CD4-positive, alpha-beta T cell treated with Interleukin-2 at 100 ng/mL for 4 hours (primary cell): ENCODE measurements at regions not wholly inside any gene's neighbourhood (a gene's known extent, or its start where the extent isn't known, plus 50 kb on each side); places are given as distances from the start of the nearest gene placed in this dataset.
"Not testable (repeated sequence)": the region's sequence is repeated elsewhere in the genome, so short reads cannot be mapped to it uniquely, and the experiment has no call there.

Source experiments
- DNase-seq: peaks from one replicate; pipeline ENCODE4 v3.0.0-alpha.2; 2020; ENCODE audit warnings: low spot score

DNA sequence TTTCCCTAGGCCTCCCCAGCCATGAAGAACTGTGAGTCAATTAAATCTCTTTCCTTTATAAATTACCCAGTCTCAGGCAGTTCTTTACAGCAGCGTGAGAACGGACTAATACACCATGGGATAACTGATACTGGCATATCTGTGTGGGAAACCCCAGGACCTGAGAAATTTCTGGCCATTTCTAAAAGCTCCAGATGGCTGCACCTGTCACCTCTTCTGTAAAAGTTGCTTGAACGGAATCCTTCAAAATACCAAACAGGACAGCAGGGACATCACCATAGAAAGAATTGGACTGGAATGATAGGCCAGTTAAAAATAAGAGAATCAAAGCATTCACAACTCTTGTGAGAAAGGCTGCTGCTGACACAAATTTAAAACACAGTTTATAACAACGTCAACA lies 134.0 kb upstream of the FOXD4L5 start:
- DNase-seq, result not testable (repeated sequence)

DNA sequence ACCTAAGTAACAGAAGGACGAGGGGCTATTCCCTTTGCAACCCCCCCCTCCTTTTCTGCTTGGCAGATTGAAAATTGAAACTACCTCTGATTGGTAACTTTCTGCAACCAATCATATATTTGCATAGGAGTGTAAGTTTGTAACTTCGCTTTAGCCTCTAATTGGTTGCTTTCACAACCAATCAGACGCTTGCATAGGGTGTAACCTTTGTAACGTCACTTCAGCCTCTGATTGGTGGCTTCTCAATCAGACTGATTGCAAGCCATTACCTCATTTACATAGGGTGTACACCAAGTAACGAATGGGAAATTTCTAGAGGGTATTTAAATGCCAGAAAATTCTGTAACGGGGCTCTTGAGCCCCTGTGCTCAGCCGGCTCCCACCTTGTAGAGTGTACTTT lies 131.9 kb upstream of the FOXD4L5 start:
- DNase-seq, result not testable (repeated sequence)

DNA sequence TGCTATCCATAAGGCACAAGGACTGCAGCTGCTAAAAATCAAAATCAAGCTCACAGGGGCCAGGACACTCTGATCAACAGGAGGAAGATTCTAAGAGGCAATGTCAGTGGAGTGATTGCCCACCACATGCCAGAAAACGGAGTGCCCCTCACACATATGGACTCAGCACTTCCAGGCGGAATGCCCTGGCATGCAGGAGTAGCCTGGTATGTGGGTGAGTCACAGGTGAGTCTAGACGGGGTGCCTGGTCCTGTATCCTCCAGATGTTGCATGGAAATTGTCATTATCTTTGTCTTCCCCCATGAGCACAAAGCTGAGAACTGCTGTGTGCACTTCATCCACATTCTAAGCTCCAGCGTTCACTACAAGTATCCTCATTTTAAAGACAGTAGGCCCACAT lies 129.2 kb upstream of the FOXD4L5 start:
- DNase-seq, result not testable (repeated sequence)

DNA sequence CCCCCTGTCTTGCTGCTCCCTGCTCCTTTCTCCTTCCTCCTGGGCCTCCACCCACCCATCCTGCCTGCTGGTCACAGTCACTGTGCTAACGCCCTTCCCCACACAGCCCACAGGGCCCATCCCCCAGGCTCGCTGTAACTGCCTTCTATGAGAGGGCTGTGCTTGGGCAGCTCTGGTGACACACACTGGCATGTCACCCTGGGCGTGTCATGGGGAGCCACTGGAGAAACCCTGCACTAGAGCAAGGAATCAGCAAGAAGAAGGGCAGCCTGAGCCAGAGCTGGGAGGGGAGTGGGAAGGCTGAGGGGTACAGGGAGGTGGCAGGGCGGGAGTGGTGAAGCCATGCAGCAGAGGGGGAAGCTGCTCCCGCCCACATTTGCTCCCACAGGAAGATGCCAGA lies 128.4 kb upstream of the FOXD4L5 start:
- not testable (repeated sequence) for DNase-seq

DNA sequence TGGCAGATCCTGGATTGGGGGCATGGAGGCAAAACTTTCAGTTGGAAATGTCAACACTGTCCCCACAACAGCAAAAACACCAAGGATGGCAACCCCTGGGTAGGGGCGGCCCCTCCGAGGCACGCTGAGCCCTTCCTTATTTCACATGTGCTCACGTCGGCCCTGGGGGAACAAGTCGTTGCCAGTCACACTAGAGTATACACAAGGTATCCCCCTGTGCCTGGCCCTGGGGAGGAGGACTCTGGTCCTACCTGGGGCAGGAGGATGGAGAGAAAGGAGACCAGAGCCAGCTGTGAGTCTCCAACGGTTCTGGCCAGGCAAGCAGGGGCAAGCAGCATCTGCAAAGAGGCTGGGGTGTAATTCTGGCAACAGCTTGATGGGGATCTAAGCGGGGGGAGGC lies 126.9 kb upstream of the FOXD4L5 start:
- no peak for DNase-seq

DNA sequence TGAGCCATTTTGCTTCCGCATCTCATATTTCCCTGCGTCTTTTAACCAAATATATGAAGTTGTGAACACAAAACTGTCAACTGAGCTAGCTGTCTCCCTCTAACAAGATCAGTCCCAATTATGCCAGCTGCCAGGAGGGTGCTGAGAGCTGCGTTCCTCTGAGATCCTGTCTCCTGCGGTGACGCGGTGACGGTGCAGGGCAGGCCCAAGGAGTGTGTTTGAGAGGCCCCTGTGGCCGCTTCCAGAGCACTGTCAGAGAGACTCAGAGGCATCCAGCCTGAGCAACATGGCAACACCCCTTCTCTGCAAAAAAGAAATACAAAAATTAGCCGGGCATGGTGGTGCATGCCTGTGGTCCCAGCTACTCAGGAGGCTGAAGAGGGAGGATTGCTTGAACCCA lies 126.3 kb upstream of the FOXD4L5 start:
- no peak for DNase-seq

DNA sequence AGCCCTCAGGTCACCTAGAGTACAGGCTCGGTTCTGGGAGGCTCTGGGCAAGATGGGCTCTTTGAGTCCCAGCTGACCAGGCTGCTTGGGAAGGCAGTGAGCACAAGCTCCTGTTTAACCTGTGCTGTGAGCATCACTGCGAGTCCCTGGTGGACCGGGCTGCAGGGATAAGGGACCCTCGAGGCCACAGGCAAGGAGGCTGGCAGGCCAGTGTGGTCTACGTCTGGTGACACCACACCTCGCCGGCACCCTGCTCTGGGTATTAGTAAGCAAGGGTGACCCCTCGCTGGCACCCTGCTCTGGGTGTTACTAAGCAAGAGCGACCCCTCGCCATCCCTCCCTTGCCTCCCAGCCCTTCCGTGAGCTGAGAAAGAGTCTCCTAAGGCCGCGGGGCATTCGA lies 125.9 kb upstream of the FOXD4L5 start:
- no peak for DNase-seq

DNA sequence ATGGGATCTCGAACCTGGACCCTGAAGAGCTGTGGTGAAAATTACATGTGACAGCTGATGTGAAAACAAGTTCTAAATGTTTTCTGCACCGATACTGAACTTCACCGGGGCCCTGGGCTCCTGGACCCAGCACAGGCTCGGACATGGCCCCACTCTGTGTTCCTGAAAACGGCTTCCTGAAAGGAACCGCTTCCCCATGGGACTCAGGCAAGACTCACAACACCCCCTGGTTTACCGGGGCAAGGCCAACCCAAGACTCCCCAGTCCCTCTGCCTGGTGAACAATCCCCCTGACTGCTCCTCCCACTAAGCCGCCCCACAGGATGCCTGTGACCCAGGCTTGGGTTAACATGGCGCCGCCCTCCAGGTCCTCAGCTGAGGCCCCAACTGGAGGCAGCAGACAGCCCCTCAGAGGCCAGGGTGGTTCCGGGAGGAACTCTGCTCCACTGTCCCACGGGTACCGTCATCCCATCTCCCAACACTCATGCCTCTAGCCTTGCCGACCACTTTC lies 124.5 kb upstream of the FOXD4L5 start:
- no peak for DNase-seq

DNA sequence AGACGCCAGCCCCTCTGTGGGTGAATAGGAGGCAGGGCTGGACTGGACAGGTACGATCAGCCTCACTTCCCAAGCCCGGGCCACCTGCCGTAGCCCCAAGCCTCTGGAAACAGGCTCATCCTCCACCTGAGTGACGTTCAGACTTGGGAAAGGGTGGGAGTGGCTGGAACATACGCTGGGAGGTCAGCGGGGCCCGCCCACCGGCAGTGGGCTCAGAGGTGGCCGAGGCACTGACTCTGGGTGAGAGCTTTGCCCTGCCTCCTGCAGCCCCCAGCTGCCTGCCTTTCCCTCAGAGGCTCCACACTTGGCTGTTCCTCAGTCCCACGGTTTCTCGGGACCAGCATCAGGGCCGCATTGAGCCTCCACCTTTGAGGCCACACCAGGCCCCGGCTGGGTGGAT lies 123.8 kb upstream of the FOXD4L5 start:
- DNase-seq, result not testable (repeated sequence)

DNA sequence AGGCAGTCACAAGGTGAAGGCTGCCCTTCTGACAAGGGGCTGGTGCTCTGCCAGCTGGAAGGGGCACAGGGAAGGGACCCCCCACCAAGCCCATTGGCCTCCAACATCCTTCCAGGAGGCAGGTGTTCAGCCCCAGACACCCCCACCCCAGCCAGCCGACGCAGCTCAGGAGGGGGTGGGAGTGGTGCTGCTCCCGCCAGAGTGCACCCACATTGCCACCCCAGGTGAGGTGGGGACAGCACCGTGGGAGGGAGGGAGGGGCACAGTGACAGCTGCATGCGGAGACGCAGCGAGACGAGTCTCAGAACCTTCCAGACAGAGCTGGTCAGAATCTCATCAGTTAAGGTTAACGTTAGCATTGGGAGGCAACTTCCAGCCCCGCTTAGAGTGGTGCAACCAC lies 121.6 kb upstream of the FOXD4L5 start:
- DNase-seq, result not testable (repeated sequence)

DNA sequence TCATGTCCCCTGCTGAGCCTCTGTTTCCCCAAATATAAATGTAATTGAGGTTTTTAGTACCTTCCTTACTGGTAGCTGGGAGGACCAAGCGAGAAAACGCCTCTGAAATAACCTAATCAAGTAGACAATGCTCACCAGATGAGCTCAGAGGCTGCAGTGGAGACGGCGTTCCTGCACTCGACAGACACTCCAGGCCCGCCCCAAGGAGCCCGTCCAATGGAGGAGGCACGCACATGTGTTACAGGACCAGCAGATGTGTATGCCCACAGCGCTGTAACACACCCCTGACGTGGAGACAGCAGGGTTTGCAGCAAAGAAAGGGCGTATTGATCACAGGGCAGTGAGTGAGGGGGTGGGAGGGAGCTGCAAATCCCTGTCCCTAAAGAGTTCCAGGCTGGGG lies 120.8 kb upstream of the FOXD4L5 start:
- not testable (repeated sequence) for DNase-seq

DNA sequence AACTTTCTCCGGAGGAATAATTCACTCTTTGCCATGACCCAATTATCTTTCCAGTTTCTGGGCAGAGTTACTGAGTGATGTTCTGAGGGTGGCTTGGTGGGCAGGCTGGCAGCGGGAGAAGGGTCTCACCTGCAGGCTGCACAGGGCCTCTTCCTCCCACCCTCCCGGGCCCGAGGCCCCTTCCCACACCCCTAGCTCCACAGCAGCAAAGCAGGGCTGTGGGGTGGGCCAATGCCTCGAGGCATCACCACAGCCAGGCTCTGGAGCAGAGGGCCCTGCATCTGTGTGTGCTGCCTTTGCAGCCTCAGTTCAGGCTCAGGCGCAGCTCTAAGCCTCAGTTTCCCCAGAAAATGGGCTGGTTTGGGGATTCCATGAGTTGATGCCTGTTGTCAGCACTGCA lies 120.2 kb upstream of the FOXD4L5 start:
- DNase-seq, result no peak

DNA sequence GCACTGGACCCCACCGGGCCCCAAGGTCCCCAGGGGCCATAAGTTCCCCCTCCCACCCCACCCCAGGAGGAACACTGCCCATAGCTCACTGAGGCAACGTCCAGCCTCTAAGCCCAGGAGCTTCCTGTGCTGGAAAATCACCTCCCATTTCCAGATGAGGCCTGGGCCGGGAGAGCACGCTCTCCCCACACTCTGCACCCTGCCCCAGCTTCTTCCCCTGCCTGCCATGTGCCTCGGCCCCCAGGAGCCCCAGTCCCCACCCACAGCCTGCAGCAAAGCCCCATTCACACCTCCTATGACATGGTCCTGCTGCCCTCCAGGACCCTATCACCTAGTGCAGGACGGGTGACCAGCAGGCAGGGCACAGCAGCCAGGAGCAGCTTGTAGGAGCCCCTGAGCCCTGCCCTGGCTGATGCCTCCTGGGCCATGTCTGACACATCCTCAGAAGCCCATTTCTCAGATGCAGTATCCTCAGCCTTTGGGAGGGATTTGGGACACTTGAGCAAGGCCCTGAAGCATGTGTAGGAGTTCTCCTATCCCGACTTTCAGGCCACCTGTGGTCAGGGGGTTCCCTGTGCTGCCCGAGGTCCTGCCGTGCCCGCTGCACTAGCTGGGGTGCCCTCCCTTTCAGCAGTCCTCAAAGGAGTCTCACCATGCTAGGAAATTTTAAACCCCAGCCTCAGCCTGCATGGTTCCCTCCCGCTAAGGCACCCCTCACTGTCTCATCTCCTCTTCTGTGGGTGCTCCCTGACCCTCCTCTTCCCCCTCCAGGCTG lies 119.4 kb upstream of the FOXD4L5 start:
- no peak for DNase-seq

DNA sequence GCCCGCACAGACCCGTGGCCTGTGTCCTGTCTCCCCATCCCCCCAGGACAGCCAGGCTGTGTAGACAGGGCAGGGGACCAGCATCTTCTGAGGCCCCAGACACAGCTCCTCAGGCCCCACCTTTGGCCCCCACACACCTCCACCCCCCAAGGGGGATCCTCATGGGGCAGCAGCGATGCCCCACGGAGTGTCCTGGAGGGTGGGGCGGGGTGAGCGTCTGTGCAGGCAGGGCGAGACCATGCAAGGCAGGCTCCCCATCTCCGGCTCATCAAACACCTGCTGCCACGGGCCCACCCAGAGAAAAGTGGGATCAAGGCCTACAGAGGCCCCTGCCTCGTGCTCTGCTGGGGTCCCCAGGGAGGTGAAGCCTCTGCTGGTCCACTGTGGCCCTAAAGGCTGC lies 118.7 kb upstream of the FOXD4L5 start:
- DNase-seq, result no peak

DNA sequence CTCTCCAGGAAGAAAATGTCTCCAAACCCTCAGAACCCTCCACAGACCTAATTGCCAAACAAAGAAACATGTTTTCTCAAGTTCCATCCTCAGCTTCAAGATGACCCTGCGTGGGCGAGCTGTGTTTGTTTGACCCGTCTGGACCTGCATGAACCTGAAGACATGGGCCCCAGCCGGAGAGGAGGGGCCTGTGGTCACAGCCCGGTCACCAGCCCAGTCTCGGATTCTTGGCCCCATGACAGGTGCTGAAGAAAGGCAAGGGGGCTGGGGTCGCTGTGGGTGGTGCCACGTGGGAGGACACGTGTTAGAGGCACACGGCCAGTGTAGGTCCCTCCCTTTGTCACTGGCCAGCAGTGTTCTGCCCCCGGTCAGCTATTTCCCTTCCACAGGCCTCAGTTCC lies 118.1 kb upstream of the FOXD4L5 start:
- not testable (repeated sequence) for DNase-seq

DNA sequence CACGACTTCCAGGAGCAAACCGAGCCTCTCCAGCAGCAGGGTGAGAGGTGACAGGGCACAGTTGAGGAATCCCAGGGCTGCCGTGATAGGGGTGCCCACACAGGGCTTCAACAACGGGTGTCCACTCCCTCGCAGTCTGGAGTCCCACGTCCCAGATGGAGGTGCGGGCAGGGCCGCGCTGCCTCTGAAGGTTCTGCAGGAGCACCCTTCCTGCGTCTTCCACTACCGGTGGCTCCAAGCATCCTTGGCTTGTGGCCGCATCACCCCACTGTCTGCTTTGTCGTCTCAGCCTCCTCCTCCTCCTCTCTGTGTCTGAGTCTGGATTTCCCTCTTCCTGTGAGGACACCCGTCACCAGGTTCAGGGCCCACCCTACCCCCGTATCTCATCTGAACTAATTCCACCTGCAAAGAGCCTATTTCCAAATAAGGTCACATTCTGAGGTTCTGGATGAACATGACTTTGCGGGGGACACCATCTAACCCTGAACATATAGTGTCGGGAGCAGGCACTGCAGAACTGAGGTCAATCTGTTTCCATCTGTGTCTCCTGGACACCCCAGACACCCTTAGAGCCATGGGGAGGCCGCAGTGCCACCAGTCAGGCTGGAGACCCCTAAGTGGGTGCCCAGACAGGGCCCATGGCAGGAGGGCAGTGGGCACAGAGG lies 117.3 kb upstream of the FOXD4L5 start:
- DNase-seq, result not testable (repeated sequence)

DNA sequence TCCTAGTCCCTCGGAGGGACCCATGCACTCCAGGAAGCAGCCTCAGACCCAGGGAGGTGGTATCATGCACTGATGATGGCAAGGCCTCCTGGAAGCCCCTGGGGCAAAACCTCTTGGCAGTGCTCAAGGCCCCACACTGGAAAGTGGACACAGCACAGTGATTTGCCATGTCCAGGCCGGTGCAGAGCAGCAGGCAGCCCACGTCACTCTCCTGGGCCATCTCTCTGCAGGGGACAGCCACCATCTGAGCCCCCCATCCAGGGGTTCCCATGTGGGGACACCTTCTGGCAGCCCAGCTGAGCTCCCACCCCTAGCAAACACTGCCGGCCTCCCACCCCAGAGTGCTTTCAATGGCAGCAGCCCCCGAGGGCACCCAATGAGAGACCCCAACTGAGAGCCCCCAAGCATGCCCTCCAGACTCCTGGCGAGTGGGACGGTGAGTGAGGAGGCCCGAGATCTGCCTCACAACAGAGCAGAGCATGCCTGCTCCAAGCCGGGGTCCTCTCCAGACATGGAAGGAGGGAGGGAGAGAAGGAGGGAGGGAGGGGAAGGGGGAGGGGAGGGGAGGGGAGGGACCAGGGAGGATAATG lies 116.5 kb upstream of the FOXD4L5 start:
- DNase-seq, result not testable (repeated sequence)

DNA sequence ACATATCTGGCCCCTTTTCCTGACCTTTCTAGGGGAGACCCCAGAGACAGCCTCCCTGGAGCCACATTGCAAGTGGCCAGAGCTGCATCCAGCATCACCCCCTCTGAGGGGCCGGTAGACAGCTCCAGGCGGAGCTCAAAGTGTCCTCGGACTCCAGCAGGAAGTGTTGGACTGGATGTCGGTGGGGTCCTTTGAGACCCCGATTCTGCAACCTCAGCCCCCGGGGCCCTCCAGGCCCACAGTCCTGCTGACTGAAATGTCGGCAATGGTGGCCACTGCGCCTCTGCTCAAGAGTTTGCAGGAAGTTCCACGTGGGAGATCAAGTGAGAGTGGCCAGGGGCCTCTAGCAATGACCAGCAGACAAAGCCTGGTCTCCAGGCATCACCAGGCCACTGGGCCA lies 115.9 kb upstream of the FOXD4L5 start:
- no peak for DNase-seq

DNA sequence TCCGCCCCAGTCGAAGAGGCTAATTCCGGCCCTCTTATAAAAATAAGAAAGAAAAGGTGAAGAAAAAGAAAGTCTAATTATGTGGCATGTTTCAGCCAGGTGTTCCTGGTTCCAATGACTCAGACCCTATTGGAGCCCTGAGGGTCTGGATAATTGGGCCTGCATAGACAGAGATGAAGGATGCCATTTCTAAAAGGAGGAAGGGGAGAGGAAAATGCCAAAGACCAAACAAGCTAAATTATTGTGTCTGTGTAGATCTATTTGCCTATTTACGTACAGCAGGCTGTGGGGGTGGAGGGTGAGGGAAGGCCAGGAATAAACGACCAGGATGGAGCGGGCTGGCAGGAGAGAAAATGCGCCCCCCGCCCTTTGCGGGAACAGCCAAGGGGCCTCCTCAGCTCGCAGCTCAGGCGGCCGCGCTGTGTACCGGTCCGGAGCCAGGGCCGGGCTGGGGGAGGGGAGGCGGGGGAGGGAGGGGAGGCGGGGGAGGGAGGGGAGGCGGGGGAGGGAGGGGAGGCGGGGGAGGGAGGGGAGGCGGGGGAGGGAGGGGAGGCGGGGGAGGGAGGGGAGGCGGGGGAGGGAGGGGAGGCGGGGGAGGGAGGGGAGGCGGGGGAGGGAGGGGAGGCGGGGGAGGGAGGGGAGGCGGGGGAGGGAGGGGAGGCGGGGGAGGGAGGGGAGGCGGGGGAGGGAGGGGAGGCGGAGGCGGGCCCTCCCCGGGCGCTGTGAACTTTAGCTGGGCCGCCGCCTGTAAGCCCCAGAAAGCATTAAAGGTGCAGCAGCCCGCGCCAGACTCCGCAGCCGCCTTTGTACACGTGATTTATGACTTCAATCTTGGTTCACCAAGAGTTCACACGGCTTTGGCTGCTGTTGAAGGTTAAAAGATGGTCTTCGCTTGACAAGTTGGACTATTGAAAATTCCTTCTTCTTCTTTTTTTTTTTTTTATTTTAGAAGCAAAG lies 113.0 kb upstream of the FOXD4L5 start:
- DNase-seq, result not testable (repeated sequence)

DNA sequence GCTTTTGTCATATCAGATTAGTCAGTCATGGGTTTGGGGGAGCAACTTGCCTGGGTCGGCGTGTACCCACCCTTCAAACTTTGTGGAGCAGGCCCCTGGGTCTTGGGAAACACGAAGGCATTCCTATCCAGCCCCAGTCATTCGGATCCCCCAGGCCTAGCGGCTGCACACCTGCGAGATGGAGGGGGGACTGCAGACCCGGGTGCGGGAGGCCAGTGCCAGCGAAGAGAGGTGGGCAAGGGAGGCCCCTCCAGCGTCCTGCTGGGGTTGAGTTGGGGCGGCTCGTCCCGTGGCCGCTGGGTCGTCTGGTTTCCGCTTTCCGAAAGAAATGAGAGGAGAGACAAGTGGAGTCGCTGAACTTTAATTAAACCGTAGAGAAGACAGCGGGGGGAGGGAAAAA lies 112.2 kb upstream of the FOXD4L5 start:
- DNase-seq, result not testable (repeated sequence)

DNA sequence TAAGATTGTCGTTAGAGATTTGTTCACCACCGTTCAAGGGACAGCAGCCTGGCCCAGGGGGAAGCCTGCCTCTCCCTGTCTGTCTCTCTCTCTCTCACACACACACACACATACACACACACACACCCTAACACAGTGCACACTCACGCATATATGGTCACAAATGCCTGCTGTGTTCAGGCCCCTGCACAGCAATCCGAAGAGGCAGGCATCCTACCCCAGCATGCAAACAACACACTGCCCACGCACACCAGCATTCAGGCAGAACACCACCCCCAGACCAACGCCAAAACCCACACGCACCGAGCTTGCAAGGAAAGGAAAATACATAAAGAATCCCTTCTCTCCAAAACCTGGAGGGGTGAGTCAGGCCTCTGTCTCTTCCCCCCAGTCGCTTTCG lies 111.6 kb upstream of the FOXD4L5 start:
- DNase-seq, result not testable (repeated sequence)

DNA sequence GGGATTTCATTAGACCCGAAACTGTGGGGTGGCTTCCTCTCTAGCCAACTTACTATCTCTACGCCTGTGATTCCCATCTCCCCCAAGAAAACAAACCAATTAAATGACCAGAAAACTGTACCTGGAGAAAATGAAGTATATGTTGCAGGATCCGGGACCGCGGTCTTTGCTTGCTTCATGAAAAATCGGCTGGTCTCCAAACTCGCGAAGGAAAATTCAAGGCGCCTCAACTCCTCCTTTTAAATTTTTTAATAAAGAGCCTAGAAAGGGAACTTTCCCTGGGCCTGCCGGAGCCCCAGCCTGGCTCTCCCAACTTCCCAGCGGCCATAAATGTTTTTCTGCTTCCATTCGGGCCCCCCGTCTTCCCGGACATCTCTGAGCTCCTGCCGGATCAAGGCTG lies 110.8 kb upstream of the FOXD4L5 start:
- not testable (repeated sequence) for DNase-seq
